T-helper 2 cell treated with Interferon-gamma antibody and Interleukin-4, amounts not matched to agents 5 μg/mL and 100 μg/mL, for 36 hours (primary cell): ENCODE measurements at regions not wholly inside any gene's neighbourhood (a gene's known extent, or its start where the extent isn't known, plus 50 kb on each side); places are given as distances from the start of the nearest gene placed in this dataset.

Source experiments
- DNase-seq: peaks from one replicate; pipeline ENCODE4 v3.0.0; 2021; ENCODE audit warnings: low spot score
- H3K27ac Mint-ChIP-seq: one replicate; pipeline ENCODE4 v1.8.0; 2021; ENCODE audit warnings: mild to moderate bottlenecking, mixed read lengths
- H3K27me3 Mint-ChIP-seq: one replicate; pipeline ENCODE4 v1.8.0; 2021; ENCODE audit warnings: low read depth, mixed read lengths
- H3K36me3 Mint-ChIP-seq: one replicate; pipeline ENCODE4 v1.8.0; 2021; ENCODE audit warnings: low read depth, mixed read lengths
- H3K4me1 Mint-ChIP-seq: one replicate; pipeline ENCODE4 v1.8.0; 2021; ENCODE audit warnings: low read depth, mixed read lengths
- H3K4me3 Mint-ChIP-seq: one replicate; pipeline ENCODE4 v1.8.0; 2022; ENCODE audit warnings: mild to moderate bottlenecking, moderate library complexity, mixed read lengths
- H3K9me3 Mint-ChIP-seq: one replicate; pipeline ENCODE4 v1.8.0; 2021; ENCODE audit warnings: mixed read lengths

DNA sequence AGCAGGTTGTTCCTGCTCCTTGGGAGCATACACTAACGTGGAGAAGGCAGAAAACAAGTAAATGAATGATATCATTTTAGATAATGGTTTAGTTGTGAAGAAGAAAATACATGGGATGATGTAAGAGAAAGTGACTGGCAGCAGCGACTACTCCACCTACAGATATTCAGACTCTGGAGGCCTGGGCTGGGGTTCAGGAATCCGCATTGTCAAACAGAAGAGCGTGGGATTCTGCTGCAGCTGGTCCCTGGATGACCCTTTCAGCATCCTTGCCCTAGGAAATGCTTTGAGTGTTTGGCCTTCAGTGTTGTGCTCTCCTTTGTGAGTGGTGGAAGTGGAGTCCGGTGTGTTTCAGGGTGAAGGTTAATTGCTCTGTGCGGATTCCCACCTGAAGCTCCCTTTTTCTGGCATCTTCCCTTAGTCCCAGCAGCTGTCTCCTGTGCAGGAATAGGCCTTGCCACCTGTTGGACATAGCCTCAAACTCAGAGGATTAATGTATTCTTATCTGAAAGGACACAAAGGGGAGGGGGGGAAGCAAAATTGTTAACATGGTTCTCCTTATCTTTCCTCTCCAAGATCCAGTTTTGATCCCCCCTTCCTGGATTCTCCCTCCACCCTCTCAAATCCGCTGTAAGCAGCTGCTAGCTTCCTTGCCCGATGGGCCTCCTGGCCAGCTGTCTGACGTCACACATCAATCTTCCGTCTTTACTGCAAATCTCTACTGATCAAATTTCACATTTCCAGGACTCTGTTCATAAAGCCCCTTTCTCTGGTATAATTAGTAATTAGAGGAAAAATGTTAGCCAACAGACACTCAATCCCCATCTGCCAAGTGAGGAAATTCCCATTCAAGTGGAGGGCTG, 68.3 kb upstream of the SPAG17 start:
- Mint-ChIP-seq H3K27me3 (no peaks in the 10 kb centered on the region), H3K4me1 (no peaks in the 10 kb centered on the region), H3K27ac (no peak overlapping the region), H3K4me3 (no peak overlapping the region), H3K9me3 (no peaks in the 10 kb centered on the region), H3K36me3 (no peaks in the 10 kb centered on the region)
- DNase-seq = no peak

DNA sequence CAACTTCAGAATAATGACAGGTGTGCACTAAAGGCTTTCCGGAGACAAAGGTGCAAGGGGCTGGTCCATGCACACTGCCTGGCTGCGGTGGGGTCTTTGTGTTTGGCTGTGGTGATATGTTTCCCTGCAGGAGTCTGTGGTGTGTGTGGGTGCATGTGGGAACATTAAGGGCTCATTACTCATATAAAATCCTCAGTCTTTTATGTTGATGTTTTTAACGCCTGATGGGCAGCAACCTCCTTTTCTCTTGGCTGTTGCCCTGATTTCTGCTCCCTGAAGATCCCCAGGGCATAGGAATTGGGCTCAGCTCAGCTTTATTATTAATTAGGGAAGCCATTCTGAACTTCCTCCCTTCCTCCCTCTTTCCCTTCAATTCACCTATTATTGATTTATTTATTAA, 67.6 kb upstream of the SPAG17 start:
- Mint-ChIP-seq H3K27ac (no peak overlapping the region), H3K36me3 (no peaks in the 10 kb centered on the region), H3K9me3 (no peaks in the 10 kb centered on the region), H3K4me3 (no peak overlapping the region), H3K27me3 (no peaks in the 10 kb centered on the region), H3K4me1 (no peaks in the 10 kb centered on the region)
- no peak for DNase-seq

DNA sequence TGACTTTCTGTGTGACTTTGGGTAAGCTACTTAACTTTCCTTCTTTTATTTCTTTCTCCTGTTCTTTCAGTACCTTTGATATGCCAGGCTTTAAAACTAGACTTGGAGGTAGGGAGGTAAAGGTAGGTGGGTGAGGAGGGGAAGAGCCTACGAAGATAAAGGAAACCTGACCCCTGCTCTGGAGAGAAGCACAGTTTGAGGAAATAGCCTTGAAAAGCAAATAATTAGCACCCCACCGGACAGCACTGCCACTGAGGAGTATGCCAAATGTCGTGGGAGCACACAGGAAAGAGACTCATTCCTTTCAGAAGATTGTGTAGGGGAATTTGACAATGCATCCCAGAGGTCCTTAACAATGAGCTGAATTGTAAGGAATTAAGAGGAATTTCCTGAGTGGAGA, 65.2 kb upstream of the SPAG17 start:
- Mint-ChIP-seq H3K4me1 (no peaks in the 10 kb centered on the region), H3K4me3 (no peak overlapping the region), H3K9me3 (no peaks in the 10 kb centered on the region), H3K27me3 (no peaks in the 10 kb centered on the region), H3K27ac (no peak overlapping the region), H3K36me3 (no peaks in the 10 kb centered on the region)
- DNase-seq = no peak

DNA sequence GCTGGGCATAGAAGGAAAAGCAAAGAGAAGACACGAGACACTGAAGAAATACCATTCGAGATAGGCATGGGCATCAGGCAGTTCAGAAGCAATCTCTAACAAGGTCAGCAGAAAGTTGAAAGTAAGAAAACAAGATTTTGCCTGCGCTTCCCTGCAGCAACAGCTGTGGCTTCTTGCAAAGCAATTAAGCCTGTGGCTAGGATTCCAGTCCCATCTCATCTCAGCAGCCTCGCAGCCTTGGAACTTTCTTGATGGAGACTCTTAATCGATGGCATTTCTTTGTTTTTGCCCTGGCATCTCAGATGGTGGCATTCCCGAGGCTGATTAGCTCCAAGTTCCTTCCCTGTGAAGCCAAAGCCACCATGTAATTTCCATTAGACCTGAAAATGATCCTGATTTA, 64.6 kb upstream of the SPAG17 start:
- no peaks in the 10 kb centered on the region for H3K4me1 Mint-ChIP-seq
- H3K9me3 Mint-ChIP-seq = no peaks in the 10 kb centered on the region
- H3K36me3 Mint-ChIP-seq = no peaks in the 10 kb centered on the region
- no peak for DNase-seq
- no peaks in the 10 kb centered on the region for H3K27me3 Mint-ChIP-seq
- H3K27ac Mint-ChIP-seq = no peak overlapping the region
- H3K4me3 Mint-ChIP-seq = no peak overlapping the region

DNA sequence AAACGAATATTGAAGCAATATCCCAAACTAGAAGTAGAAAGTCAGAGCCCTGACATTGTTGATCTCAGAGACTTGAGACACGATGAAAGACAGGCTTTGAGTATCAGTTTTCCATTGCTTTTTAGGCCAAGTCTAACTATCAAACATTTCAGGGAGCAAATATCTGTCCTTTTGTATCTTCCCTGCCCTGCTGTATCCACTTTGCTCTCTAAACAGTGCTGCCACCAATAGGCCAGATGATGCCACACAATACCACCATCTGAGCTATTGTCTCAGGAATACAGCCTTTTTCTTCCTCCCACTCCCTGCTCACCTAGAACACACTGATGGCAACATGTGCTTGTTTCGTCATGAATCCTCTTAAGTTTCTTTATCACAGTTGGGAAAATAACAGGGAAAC, 62.6 kb upstream of the SPAG17 start:
- no peak overlapping the region for H3K27ac Mint-ChIP-seq
- H3K4me3 Mint-ChIP-seq = no peak overlapping the region
- no peak for DNase-seq
- H3K9me3 Mint-ChIP-seq = no peaks in the 10 kb centered on the region
- H3K27me3 Mint-ChIP-seq = no peaks in the 10 kb centered on the region
- H3K36me3 Mint-ChIP-seq = no peaks in the 10 kb centered on the region
- H3K4me1 Mint-ChIP-seq = no peaks in the 10 kb centered on the region

DNA sequence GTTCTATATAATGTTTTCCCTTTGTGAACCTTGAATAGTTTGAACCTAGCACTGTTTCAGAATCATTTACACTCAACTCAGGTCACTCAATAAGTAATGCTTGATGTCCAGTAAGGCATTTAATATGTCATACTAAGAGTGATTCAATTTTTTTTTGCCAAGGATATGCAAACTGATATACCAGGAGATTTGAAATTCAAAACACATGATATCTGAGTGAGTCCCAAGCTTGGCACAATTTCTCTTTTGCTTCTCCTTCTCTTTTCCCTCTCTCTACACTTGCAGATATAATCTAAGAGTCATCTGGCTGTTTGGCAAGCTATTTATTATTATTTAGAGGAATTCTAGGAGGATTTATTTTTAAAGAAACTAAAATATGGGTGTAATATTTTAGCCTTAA, 61.6 kb upstream of the SPAG17 start:
- DNase-seq = no peak
- Mint-ChIP-seq H3K9me3 (no peaks in the 10 kb centered on the region), H3K36me3 (no peaks in the 10 kb centered on the region), H3K4me1 (no peaks in the 10 kb centered on the region), H3K4me3 (no peak overlapping the region), H3K27me3 (no peaks in the 10 kb centered on the region), H3K27ac (no peak overlapping the region)

DNA sequence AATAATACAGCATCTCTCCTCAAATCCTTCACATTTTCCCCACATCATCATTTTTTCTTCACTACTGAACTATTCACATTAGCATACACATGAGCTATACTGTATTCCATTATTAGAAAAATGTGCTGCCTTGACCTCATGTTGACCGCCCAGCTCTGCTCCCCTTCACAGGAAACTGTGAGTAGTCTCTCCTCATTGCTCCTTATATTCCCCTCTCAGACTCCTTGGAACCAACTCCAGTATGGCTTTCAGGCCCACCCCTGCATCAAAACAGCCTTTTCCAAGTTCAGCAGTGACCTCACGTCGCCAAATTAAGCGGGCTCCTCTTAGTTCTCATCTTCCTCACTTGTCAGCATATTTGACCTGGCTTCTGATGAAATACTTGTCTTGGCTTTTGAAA, 59.2 kb upstream of the SPAG17 start:
- Mint-ChIP-seq H3K27ac (no peak overlapping the region), H3K27me3 (no peaks in the 10 kb centered on the region), H3K4me1 (no peaks in the 10 kb centered on the region), H3K36me3 (no peaks in the 10 kb centered on the region), H3K9me3 (peaks cover 6% of the 10 kb centered on the region), H3K4me3 (no peak overlapping the region)
- DNase-seq = no peak

DNA sequence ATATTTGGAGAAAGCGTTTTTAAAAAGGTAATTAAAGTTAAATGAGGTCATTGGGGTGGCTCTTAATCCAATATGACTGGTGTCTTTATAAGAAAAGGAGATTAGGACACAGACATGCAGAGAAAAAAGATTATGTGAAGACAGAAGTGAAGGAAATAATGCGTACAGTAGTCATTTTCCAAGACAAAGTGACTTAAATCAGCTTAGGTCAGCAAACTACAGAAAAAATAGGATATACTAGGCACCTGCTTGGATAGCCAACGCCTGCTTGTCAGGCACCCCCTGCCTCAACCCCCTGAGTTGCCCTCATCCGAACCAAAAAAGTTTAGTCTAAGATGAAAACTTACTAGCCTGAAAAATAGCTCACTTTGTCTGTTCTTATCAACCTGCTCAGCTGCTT, 58.2 kb upstream of the SPAG17 start:
- H3K4me1 Mint-ChIP-seq = no peaks in the 10 kb centered on the region

More for the DNA sequence above, 58.2 kb upstream of the SPAG17 start:
- H3K9me3 Mint-ChIP-seq = peaks cover 10% of the 10 kb centered on the region
- H3K27ac Mint-ChIP-seq = no peak overlapping the region
- no peaks in the 10 kb centered on the region for H3K27me3 Mint-ChIP-seq
- H3K36me3 Mint-ChIP-seq = no peaks in the 10 kb centered on the region
- DNase-seq = no peak
- H3K4me3 Mint-ChIP-seq = no peak overlapping the region
